Transverse colon (tissue), 4 donors: ENCODE measurements at regions not wholly inside any gene's neighbourhood (a gene's known extent, or its start where the extent isn't known, plus 50 kb on each side); places are given as distances from the start of the nearest gene placed in this dataset.

Source experiments
- DNase-seq: peaks from one replicate; pipeline ENCODE4 v3.0.0-alpha.2; 2019
- H3K27ac ChIP-seq, 4 donors: fragments of 200-600 bp; sonication (generic); 2 replicates each; pipeline ENCODE4 v1.5.1; 2016 to 2018; ENCODE audit warnings: inconsistent platforms in 4 of 4
- H3K27me3 ChIP-seq: fragments of 200-600 bp; sonication (generic); 2 replicates; pipeline ENCODE4 v1.5.1; 2017; ENCODE audit warnings: inconsistent platforms
- H3K36me3 ChIP-seq, 4 donors: fragments of 200-600 bp; sonication (generic); 2 replicates each; pipeline ENCODE4 v1.5.1; 2017 to 2019; ENCODE audit warnings: inconsistent platforms in 4 of 4
- H3K4me1 ChIP-seq, 4 donors: fragments of 200-600 bp; sonication (generic); 2 replicates each; pipeline ENCODE4 v1.5.1; 2017 to 2020; ENCODE audit warnings: inconsistent platforms in 4 of 4
- H3K4me3 ChIP-seq, 4 donors: fragments of 200-600 bp; sonication (generic); 1 replicate in 1 of 4; 2 replicates in 3 of 4; pipeline versions ENCODE4 v1.5.1 to v1.6.1; 2017 to 2019; ENCODE audit warnings: inconsistent platforms in 4 of 4
- H3K9me3 ChIP-seq, 2 donors: fragments of 200-600 bp; sonication (generic); 2 replicates each; pipeline ENCODE4 v1.5.1; 2017 to 2019; ENCODE audit warnings: inconsistent platforms in 2 of 2
- EP300 ChIP-seq: sonication (generic); formaldehyde crosslinking; IDR thresholded peaks from one replicate; pipeline ENCODE4 v1.6.1; 2017; ENCODE audit warnings: antibody characterized with exemption, low read depth
- POLR2A ChIP-seq: fragments of 450-650 bp; IDR thresholded peaks from one replicate; pipeline ENCODE4 v1.6.1; 2016; ENCODE audit warnings: antibody characterized with exemption, mild to moderate bottlenecking, moderate library complexity
- POLR2AphosphoS5 ChIP-seq, 3 donors: sonication (generic); formaldehyde crosslinking; IDR thresholded peaks; one replicate each; pipeline ENCODE4 v1.6.1; 2016; ENCODE audit warnings: antibody characterized with exemption in 3 of 3
- WGBS, 2 donors: methylation state at CpG; one replicate each; pipeline ENCODE4 v1.1.5; 2018; ENCODE audit warnings: low coverage in 1 of 2; 5-methylcytosine and 5-hydroxymethylcytosine counted together
- in situ Hi-C, 4 donors: fragments of 200-750 bp; cut with MboI; loops; one replicate each; pipeline versions ENCODE4 v1.15.0 to v1.15.1; 2017; ENCODE audit warnings: low sequenced_read_pairs in 3 of 4, low pct_ligation_motif_present in 1 of 4, low pct_unique_long_range_greater_than_20kb in 1 of 4
- intact Hi-C: fragments of 100-400 bp; cut with DNase I; formaldehyde crosslinking; loops from one replicate; pipeline ENCODE4 v1.15.1; 2023; ENCODE audit warnings: low total_unique reads
- TF ChIP-seq, protein P1 (sequence below), 5 experiments: fragments of 200-600 bp in 3 of 5; fragments of 450-650 bp in 2 of 5; sonication (generic) in 3 of 5; IDR thresholded peaks; 1 replicate in 2 of 5; 2 replicates in 3 of 5; pipeline ENCODE4 v1.5.1; 2016 to 2017; ENCODE audit warnings: antibody characterized with exemption in 5 of 5, inconsistent platforms in 3 of 5, mild to moderate bottlenecking in 2 of 5, moderate library complexity in 1 of 5

DNA sequence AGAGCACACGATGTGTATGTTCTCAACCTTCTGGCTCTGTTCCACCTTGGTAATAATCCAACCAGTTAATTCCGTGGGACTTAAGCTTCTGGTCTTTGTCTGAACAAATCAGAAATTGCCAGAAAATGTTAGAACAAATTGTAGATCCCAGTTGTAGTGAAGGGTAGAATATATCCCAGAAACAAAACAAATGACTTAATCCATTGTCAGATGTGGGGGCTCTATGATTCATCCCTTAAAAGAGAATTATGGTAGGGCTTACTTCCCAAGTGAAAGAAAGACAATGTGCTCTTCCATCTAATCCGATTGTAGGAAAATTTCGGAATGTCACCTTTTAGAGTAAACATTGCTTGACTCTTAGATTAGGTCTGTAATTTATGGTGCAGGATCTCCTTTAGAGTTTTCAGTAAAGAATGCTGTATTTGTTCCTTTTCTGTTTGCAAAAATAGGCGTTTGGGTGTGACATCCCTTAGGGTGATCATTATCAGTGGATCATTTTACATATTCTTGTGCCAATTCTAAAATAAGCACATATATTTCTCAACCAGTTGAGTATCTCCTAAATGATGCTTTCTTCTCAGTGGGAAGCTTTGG lies 234.5 kb upstream of the ZNF217 start:
- in situ Hi-C loops (loop anchor here in 1 of 4 donors (25.0 kb wide), 1 partner anchor 241 kb away; the partner anchor contains the start of gene ZNF217), intact Hi-C loops (no loop called here)
- H3K27ac ChIP-seq: peak overlapping the region; percentile 80 to 90 (median 88)
- peaks cover 6 to 47% (median 26%) of the 10 kb centered on the region in 4 donors for H3K4me1 ChIP-seq
- H3K4me3 ChIP-seq: peak overlapping the region in 1 of 4 donors; percentile 31
- DNase-seq: no peak
- no peaks in the 10 kb centered on the region for H3K9me3 ChIP-seq
- 17 to 40% methylated on average over 5 of the region's 5 CpGs for WGBS, 2 donors
- TF ChIP-seq EP300 (peak; percentile 53), POLR2AphosphoS5 (IDR thresholded peaks at IDR 0.05) (peak; percentile 53 to 80 (median 72)), POLR2A (no peak)
- TF ChIP-seq, protein P1, sequence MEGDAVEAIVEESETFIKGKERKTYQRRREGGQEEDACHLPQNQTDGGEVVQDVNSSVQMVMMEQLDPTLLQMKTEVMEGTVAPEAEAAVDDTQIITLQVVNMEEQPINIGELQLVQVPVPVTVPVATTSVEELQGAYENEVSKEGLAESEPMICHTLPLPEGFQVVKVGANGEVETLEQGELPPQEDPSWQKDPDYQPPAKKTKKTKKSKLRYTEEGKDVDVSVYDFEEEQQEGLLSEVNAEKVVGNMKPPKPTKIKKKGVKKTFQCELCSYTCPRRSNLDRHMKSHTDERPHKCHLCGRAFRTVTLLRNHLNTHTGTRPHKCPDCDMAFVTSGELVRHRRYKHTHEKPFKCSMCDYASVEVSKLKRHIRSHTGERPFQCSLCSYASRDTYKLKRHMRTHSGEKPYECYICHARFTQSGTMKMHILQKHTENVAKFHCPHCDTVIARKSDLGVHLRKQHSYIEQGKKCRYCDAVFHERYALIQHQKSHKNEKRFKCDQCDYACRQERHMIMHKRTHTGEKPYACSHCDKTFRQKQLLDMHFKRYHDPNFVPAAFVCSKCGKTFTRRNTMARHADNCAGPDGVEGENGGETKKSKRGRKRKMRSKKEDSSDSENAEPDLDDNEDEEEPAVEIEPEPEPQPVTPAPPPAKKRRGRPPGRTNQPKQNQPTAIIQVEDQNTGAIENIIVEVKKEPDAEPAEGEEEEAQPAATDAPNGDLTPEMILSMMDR (IDR thresholded peaks at IDR 0.05): no peak
- H3K27me3 ChIP-seq: no peaks in the 10 kb centered on the region
- H3K36me3 ChIP-seq: no peaks in the 10 kb centered on the region

DNA sequence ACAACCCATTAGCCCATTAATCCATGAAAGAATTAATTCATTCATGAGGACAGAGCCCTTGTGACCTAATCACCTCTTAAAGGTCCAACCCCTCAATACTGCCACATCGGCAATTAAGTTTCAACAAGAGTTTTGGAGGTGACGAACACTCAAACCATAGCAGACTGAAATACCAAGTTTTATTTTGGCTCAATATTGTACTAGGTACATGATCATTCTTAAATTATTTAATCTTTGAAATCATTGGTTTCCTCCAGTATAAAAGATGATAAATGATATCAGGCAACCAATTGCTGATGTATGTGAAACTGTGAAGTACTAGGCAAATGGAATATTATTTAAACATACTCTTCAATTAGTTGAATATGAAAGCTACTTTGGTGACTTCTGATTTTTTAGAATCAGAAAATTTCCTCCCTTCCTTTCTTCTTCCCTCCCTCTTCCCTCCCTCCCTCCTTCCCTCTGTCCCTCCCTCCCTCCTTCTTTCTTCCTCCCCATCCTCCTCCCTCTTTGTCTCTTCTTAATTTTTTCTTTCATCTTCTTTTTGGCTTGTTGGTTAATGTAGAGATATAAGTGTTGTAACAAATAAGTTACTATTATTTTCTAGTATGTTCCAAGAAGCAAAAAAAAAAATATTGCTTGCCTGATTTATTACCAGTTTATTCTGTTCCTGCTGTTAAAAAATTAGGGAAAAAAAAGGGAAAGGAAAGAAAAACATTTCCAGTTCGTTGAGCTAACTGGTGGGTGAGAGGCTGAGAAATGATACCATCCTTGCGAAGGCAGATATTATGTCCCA lies 233.9 kb upstream of the ZNF217 start:
- DNase-seq: no peak
- intact Hi-C loops: no loop called here
- Histone ChIP-seq H3K9me3 (no peaks in the 10 kb centered on the region), H3K27ac (peak overlapping the region; percentile 80 to 90 (median 88)), H3K36me3 (no peaks in the 10 kb centered on the region), H3K27me3 (no peaks in the 10 kb centered on the region), H3K4me3 (no peak overlapping the region), H3K4me1 (peaks cover 6 to 47% (median 26%) of the 10 kb centered on the region in 4 donors)
- in situ Hi-C loops: loop anchor here in 1 of 4 donors (25.0 kb wide), 1 partner anchor 240 kb away; the partner anchor contains the start of gene ZNF217
- 66 to 67% methylated on average over 4 of the region's 4 CpGs for WGBS, 2 donors
- TF ChIP-seq EP300 (no peak), POLR2A (no peak), POLR2AphosphoS5 (IDR thresholded peaks at IDR 0.05) (no peak)
- TF ChIP-seq, protein P1 (IDR thresholded peaks at IDR 0.05): no peak

- no peak for DNase-seq
- no peaks in the 10 kb centered on the region for H3K27me3 ChIP-seq
These were observed 233.1 kb upstream of the ZNF217 start for GRCh38 chr20:53826597-53827291.

DNA sequence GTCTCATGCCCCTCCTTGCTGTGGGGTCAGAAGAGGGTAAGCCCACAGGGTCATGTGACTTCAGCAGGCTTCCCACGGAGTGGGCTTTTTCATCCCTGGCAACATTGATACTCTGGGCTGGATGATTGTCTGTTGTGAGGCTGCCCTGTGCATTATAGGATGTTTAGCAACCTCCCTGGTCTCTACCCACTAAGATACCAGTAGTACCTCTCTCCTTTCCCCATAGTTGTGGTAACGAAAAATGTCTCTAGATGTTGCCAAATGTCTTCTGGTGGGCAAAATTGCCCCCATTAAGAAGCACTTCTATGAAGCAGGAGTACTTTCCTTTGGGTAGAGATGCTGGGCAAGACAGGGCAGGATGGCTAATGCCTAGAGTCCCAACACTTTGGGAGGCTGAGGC lies 232.5 kb upstream of the ZNF217 start:
- H3K27me3 ChIP-seq: no peaks in the 10 kb centered on the region
- H3K27ac ChIP-seq: peak overlapping the region in 1 of 4 donors; percentile 0
- H3K4me3 ChIP-seq: no peak overlapping the region
- no peaks in the 10 kb centered on the region for H3K9me3 ChIP-seq
- H3K36me3 ChIP-seq: no peaks in the 10 kb centered on the region
- intact Hi-C loops: no loop called here
- in situ Hi-C loops: loop anchor here in 1 of 4 donors (25.0 kb wide), 1 partner anchor 239 kb away; the partner anchor contains the start of gene ZNF217
- peaks cover 6 to 47% (median 26%) of the 10 kb centered on the region in 4 donors for H3K4me1 ChIP-seq
- WGBS, 2 donors: 88% methylated on average over 2 of the region's 2 CpGs; no CpG with 5 or more reads in 1 of the 2 donors
- DNase-seq: no peak
- TF ChIP-seq POLR2AphosphoS5 (IDR thresholded peaks at IDR 0.05) (no peak), POLR2A (no peak), EP300 (no peak)
- TF ChIP-seq, protein P1 (IDR thresholded peaks at IDR 0.05): no peak

More at GRCh38 chr20:53826597-53827291, 233.1 kb upstream of the ZNF217 start:
- Histone ChIP-seq H3K4me3 (no peak overlapping the region), H3K27ac (peak overlapping the region; percentile 80 to 90 (median 88)), H3K4me1 (peaks cover 6 to 47% (median 26%) of the 10 kb centered on the region in 4 donors), H3K9me3 (no peaks in the 10 kb centered on the region), H3K36me3 (no peaks in the 10 kb centered on the region)
- intact Hi-C loops: no loop called here
- in situ Hi-C loops: loop anchor here in 1 of 4 donors (25.0 kb wide), 1 partner anchor 239 kb away; the partner anchor contains the start of gene ZNF217
- 83 to 92% methylated on average over 5 of the region's 5 CpGs for WGBS, 2 donors
- TF ChIP-seq POLR2A: no peak
- TF ChIP-seq EP300: no peak
